ENCODE measurements at regions not wholly inside any gene's neighbourhood (a gene's known extent, or its start where the extent isn't known, plus 50 kb on each side); places are given as distances from the start of the nearest gene placed in this dataset.

- no peaks in the 10 kb centered on the region for H3K9me3 ChIP-seq (ENCODE audit: control insufficient read depth in 2 of 2, low read length in 2 of 2)
- no peak overlapping the region for H3K4me3 ChIP-seq (ENCODE audit: low read depth, low read length)
- Mint-ChIP-seq H3K27me3 (no peaks in the 10 kb centered on the region), H3K27ac (no peak overlapping the region), H3K36me3 (no peaks in the 10 kb centered on the region), H3K9me3 (peaks cover 0 to 6% (median 0%) of the 10 kb centered on the region in 7 donors), H3K4me3 (no peak overlapping the region), H3K4me1 (no peaks in the 10 kb centered on the region)
- DNase-seq (no peak), ATAC-seq (ENCODE audit: low read depth in 2 of 2) (no peak)
- no peak overlapping the region for H3K27ac ChIP-seq (ENCODE audit: insufficient read depth, low read length, poor library complexity, severe bottlenecking)
- no peaks in the 10 kb centered on the region for H3K4me1 ChIP-seq (ENCODE audit: control insufficient read depth, insufficient read depth, low read length, poor library complexity, severe bottlenecking)
- H3K36me3 ChIP-seq (ENCODE audit: control insufficient read depth, insufficient read depth, low read length), result no peaks in the 10 kb centered on the region
- no peaks in the 10 kb centered on the region for H3K27me3 ChIP-seq (ENCODE audit: control insufficient read depth, insufficient read depth, low read length)
Measured at GRCh38 chr15:35705030-35705883, 159.3 kb upstream of the DPH6 start.

DNA sequence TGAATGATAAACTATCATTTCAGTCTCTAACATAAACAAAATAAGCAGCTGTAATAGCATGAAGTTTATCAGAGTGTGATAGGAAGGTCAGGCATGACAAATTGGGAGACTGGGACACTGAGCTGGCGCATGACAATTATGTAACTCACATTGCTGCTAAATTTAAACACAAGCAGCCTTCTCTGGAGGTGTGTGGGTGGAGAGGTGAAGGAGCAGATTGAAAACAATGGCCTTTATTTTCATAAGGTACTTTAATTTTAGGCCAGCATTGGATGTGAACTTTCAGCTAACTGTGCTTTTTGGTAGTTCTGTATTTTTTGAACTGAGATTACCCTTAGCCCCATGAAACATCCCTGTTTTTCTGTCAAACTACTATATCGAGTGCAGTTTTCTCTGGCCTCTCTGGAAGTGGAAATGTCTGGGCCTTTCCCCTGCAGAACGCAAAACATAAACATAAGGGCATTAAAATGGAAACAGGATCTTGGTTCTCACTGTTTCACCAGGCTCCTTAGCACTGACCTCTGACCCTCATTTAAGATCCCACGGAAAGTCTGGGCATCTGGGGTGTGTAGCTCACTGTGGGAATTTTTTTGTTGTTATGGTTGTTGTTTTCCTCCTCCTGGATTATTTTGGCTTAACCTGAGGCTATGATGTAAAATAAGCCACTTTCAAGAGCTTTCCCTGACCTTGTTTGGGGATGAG is 160.1 kb upstream of the DPH6 start:
- H3K4me1 Mint-ChIP-seq, result no peaks in the 10 kb centered on the region

DNA sequence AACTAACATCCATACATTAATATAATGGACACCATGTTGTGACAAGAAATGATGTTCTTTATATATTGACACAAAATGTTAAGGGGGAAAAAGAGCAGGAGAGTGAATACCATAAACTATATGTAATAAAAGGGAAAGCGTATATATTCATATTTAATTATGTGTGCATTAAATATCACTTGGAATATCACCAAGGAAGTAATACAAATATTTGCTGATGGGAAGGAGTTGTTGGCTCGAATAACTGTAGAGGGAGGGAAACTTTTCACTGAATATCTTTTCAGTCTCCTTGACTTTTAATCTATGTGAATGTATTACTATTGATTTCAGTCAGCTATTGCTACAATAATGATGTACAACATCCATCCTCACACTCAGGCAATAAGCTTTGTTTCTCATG is 167.0 kb upstream of the DPH6 start:
- Mint-ChIP-seq H3K4me1 (no peaks in the 10 kb centered on the region), H3K4me3 (no peak overlapping the region), H3K36me3 (no peaks in the 10 kb centered on the region), H3K27ac (no peak overlapping the region), H3K9me3 (peaks cover 0 to 9% (median 3%) of the 10 kb centered on the region in 7 donors), H3K27me3 (no peaks in the 10 kb centered on the region)
- H3K36me3 ChIP-seq (ENCODE audit: control insufficient read depth, insufficient read depth, low read length), result no peaks in the 10 kb centered on the region
- no peaks in the 10 kb centered on the region for H3K27me3 ChIP-seq (ENCODE audit: control insufficient read depth, insufficient read depth, low read length)
- no peaks in the 10 kb centered on the region for H3K4me1 ChIP-seq (ENCODE audit: control insufficient read depth, insufficient read depth, low read length, poor library complexity, severe bottlenecking)
- no peaks in the 10 kb centered on the region for H3K9me3 ChIP-seq (ENCODE audit: control insufficient read depth in 2 of 2, low read length in 2 of 2)
- ATAC-seq (ENCODE audit: low read depth in 2 of 2), result no peak
- no peak for DNase-seq
- no peak overlapping the region for H3K4me3 ChIP-seq (ENCODE audit: low read depth, low read length)
- H3K27ac ChIP-seq (ENCODE audit: insufficient read depth, low read length, poor library complexity, severe bottlenecking), result no peak overlapping the region

More for the DNA sequence above, 160.1 kb upstream of the DPH6 start:
- Mint-ChIP-seq H3K36me3 (no peaks in the 10 kb centered on the region), H3K9me3 (peaks cover 0 to 6% (median 0%) of the 10 kb centered on the region in 7 donors), H3K27me3 (no peaks in the 10 kb centered on the region), H3K4me3 (no peak overlapping the region), H3K27ac (no peak overlapping the region)
- Histone ChIP-seq H3K27me3 (ENCODE audit: control insufficient read depth, insufficient read depth, low read length) (no peaks in the 10 kb centered on the region), H3K4me1 (ENCODE audit: control insufficient read depth, insufficient read depth, low read length, poor library complexity, severe bottlenecking) (no peaks in the 10 kb centered on the region), H3K4me3 (ENCODE audit: low read depth, low read length) (no peak overlapping the region), H3K36me3 (ENCODE audit: control insufficient read depth, insufficient read depth, low read length) (no peaks in the 10 kb centered on the region), H3K27ac (ENCODE audit: insufficient read depth, low read length, poor library complexity, severe bottlenecking) (no peak overlapping the region), H3K9me3 (ENCODE audit: control insufficient read depth in 2 of 2, low read length in 2 of 2) (no peaks in the 10 kb centered on the region)
- ATAC-seq (ENCODE audit: low read depth in 2 of 2), result no peak
- DNase-seq, result no peak

- Mint-ChIP-seq H3K27me3 (no peaks in the 10 kb centered on the region), H3K4me1 (no peaks in the 10 kb centered on the region), H3K27ac (no peak overlapping the region), H3K36me3 (no peaks in the 10 kb centered on the region), H3K9me3 (peaks cover 0 to 10% (median 3%) of the 10 kb centered on the region in 7 donors), H3K4me3 (no peak overlapping the region)
- DNase-seq, result no peak
- no peaks in the 10 kb centered on the region for H3K36me3 ChIP-seq (ENCODE audit: control insufficient read depth, insufficient read depth, low read length)
- H3K4me1 ChIP-seq (ENCODE audit: control insufficient read depth, insufficient read depth, low read length, poor library complexity, severe bottlenecking), result no peaks in the 10 kb centered on the region
- no peaks in the 10 kb centered on the region for H3K27me3 ChIP-seq (ENCODE audit: control insufficient read depth, insufficient read depth, low read length)
- no peak overlapping the region for H3K27ac ChIP-seq (ENCODE audit: insufficient read depth, low read length, poor library complexity, severe bottlenecking)
- H3K9me3 ChIP-seq (ENCODE audit: control insufficient read depth in 2 of 2, low read length in 2 of 2), result no peaks in the 10 kb centered on the region
- no peak for ATAC-seq (ENCODE audit: low read depth in 2 of 2)
- H3K4me3 ChIP-seq (ENCODE audit: low read depth, low read length), result no peak overlapping the region
Measured at GRCh38 chr15:35713733-35714132, 167.8 kb upstream of the DPH6 start.

- no peak for ATAC-seq (ENCODE audit: low read depth in 2 of 2)
Measured at GRCh38 chr15:35717721-35718120, 171.8 kb upstream of the DPH6 start.

DNA sequence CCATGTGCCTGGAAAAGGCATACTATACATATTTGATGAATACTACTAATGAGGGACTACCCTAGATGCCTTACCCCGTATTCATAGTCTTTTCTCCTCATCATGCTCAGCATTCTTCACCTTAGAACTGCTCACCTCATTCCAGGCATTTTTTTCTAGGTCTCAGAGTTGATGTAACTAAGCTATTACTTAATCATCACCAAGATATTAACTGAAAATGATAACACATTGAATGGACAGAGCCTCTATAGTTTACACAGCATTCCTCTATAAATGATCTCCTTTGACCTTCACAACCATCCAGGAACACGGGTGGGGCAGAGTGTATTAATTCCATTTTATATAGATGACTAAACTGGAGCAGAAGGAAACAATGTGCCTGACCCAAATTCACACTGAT is 174.1 kb upstream of the DPH6 start:
- Histone ChIP-seq H3K36me3 (ENCODE audit: control insufficient read depth, insufficient read depth, low read length) (no peaks in the 10 kb centered on the region), H3K4me1 (ENCODE audit: control insufficient read depth, insufficient read depth, low read length, poor library complexity, severe bottlenecking) (no peaks in the 10 kb centered on the region), H3K27me3 (ENCODE audit: control insufficient read depth, insufficient read depth, low read length) (no peaks in the 10 kb centered on the region), H3K4me3 (ENCODE audit: low read depth, low read length) (no peak overlapping the region), H3K27ac (ENCODE audit: insufficient read depth, low read length, poor library complexity, severe bottlenecking) (no peak overlapping the region), H3K9me3 (ENCODE audit: control insufficient read depth in 2 of 2, low read length in 2 of 2) (no peaks in the 10 kb centered on the region)
- peaks cover 0 to 8% (median 2%) of the 10 kb centered on the region in 7 donors for H3K9me3 Mint-ChIP-seq
- ATAC-seq (ENCODE audit: low read depth in 2 of 2) (no peak), DNase-seq (no peak)
- H3K36me3 Mint-ChIP-seq, result no peaks in the 10 kb centered on the region
- H3K27me3 Mint-ChIP-seq, result peaks cover 4% of the 10 kb centered on the region
- H3K4me1 Mint-ChIP-seq, result no peaks in the 10 kb centered on the region
- H3K4me3 Mint-ChIP-seq, result no peak overlapping the region
- H3K27ac Mint-ChIP-seq, result no peak overlapping the region

More at GRCh38 chr15:35717721-35718120, 171.8 kb upstream of the DPH6 start:
- peak overlapping the region in 1 of 4 donors; percentile 62 for H3K4me3 Mint-ChIP-seq
- no peaks in the 10 kb centered on the region for H3K9me3 ChIP-seq (ENCODE audit: control insufficient read depth in 2 of 2, low read length in 2 of 2)
- DNase-seq, result no peak
- no peaks in the 10 kb centered on the region for H3K36me3 ChIP-seq (ENCODE audit: control insufficient read depth, insufficient read depth, low read length)
- no peak overlapping the region for H3K4me3 ChIP-seq (ENCODE audit: low read depth, low read length)
- no peaks in the 10 kb centered on the region for H3K4me1 ChIP-seq (ENCODE audit: control insufficient read depth, insufficient read depth, low read length, poor library complexity, severe bottlenecking)
- no peaks in the 10 kb centered on the region for H3K27me3 ChIP-seq (ENCODE audit: control insufficient read depth, insufficient read depth, low read length)
- peaks cover 0 to 8% (median 4%) of the 10 kb centered on the region in 7 donors for H3K9me3 Mint-ChIP-seq
- H3K27ac ChIP-seq (ENCODE audit: insufficient read depth, low read length, poor library complexity, severe bottlenecking), result no peak overlapping the region
- H3K4me1 Mint-ChIP-seq, result no peaks in the 10 kb centered on the region
- H3K27ac Mint-ChIP-seq, result no peak overlapping the region
- H3K36me3 Mint-ChIP-seq, result no peaks in the 10 kb centered on the region
- H3K27me3 Mint-ChIP-seq, result no peaks in the 10 kb centered on the region

DNA sequence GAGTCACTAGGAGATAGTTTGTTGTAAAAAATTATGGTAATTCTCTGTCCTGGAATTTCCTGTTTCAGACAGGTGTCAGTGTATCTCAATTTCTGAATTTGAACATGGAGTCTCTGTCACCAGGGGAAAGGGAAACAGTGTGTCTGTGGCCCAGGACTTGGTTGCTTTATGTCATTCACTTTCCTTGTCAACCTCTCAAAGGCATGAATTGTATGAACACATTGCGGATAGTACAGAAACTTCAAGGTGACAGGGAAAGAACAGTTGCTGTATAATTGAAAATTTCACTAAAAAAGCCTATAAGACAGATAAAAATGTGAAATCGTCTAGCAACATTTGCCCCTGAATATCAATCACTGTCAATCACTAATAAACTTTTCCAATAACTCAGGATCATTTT is 175.0 kb upstream of the DPH6 start:
- Histone ChIP-seq H3K27ac (ENCODE audit: insufficient read depth, low read length, poor library complexity, severe bottlenecking) (no peak overlapping the region), H3K4me1 (ENCODE audit: control insufficient read depth, insufficient read depth, low read length, poor library complexity, severe bottlenecking) (no peaks in the 10 kb centered on the region), H3K4me3 (ENCODE audit: low read depth, low read length) (no peak overlapping the region), H3K36me3 (ENCODE audit: control insufficient read depth, insufficient read depth, low read length) (no peaks in the 10 kb centered on the region), H3K27me3 (ENCODE audit: control insufficient read depth, insufficient read depth, low read length) (no peaks in the 10 kb centered on the region), H3K9me3 (ENCODE audit: control insufficient read depth in 2 of 2, low read length in 2 of 2) (no peaks in the 10 kb centered on the region)
- Mint-ChIP-seq H3K4me1 (no peaks in the 10 kb centered on the region), H3K27ac (no peak overlapping the region), H3K36me3 (no peaks in the 10 kb centered on the region), H3K4me3 (no peak overlapping the region), H3K27me3 (peaks cover 4% of the 10 kb centered on the region), H3K9me3 (peaks cover 0 to 6% (median 4%) of the 10 kb centered on the region in 7 donors)
- no peak for DNase-seq
- no peak for ATAC-seq (ENCODE audit: low read depth in 2 of 2)

Data from CD4-positive, CD25-positive, alpha-beta regulatory T cell (primary cell).